Caco-2 (cell line): ENCODE measurements at regions not wholly inside any gene's neighbourhood (a gene's known extent, or its start where the extent isn't known, plus 50 kb on each side); places are given as distances from the start of the nearest gene placed in this dataset.

Experiments used
- BruUV-seq: library from RNA; stranded (reverse); fragments of 400-500 nt; replicated peaks from 2 replicates; lab custom pipeline; 2021; lab: Mats Ljungman, UMichigan
- CTCF ChIA-PET: fragments of 300-600 bp; sonication (Branson Sonifier 250); formaldehyde crosslinking; loops from one replicate; lab custom pipeline; 2022; ENCODE audit warnings: antibody characterized with exemption; lab: Charles Lee
- POLR2A ChIA-PET: fragments of 300-600 bp; sonication (Branson Sonifier 250); formaldehyde crosslinking; loops from one replicate; lab custom pipeline; 2022; ENCODE audit warnings: antibody characterized with exemption; lab: Charles Lee
- DNase-seq, 2 experiments: peaks; one replicate each; pipeline versions ENCODE4 v3.0.0 to v3.0.0-alpha.2; 2020 to 2022
- H3K27me3 ChIP-seq: replicated peaks from 2 replicates; pipeline ENCODE4 v1.6.0; 2011; ENCODE audit warnings: low read length; ENCODE audit not compliant: control insufficient read depth, insufficient read depth
- H3K36me3 ChIP-seq: 2 replicates; pipeline ENCODE4 v1.5.1; 2011; ENCODE audit warnings: low read length; ENCODE audit not compliant: control insufficient read depth, insufficient read depth
- H3K4me1 ChIP-seq: fragments of 250-450 bp; sonication (Bioruptor Pico); 2 replicates; pipeline ENCODE4 v1.5.1; 2020; ENCODE audit warnings: mild to moderate bottlenecking
- H3K4me3 ChIP-seq: 2 replicates; pipeline ENCODE4 v1.5.1; 2011; ENCODE audit warnings: low read depth, mild to moderate bottlenecking, control low read depth, low read length
- H3K9me3 ChIP-seq: fragments of 250-450 bp; sonication (Bioruptor Pico); 2 replicates; pipeline ENCODE4 v1.5.1; 2020; ENCODE audit warnings: mild to moderate bottlenecking, moderate library complexity
- H3K27ac Mint-ChIP-seq: one replicate; pipeline ENCODE4 v1.8.0; 2022; ENCODE audit warnings: mixed read lengths; ENCODE audit not compliant: unreplicated experiment
- H3K27me3 Mint-ChIP-seq: one replicate; pipeline ENCODE4 v1.8.0; 2022; ENCODE audit warnings: mixed read lengths; ENCODE audit not compliant: insufficient read depth, unreplicated experiment
- H3K36me3 Mint-ChIP-seq: one replicate; pipeline ENCODE4 v1.8.0; 2022; ENCODE audit warnings: mild to moderate bottlenecking, mixed read lengths; ENCODE audit not compliant: insufficient read depth, unreplicated experiment
- H3K4me1 Mint-ChIP-seq: one replicate; pipeline ENCODE4 v1.8.0; 2022; ENCODE audit warnings: low read depth, mixed read lengths; ENCODE audit not compliant: unreplicated experiment
- H3K4me3 Mint-ChIP-seq: one replicate; pipeline ENCODE4 v1.8.0; 2022; ENCODE audit warnings: mild to moderate bottlenecking, moderate library complexity, mixed read lengths; ENCODE audit not compliant: unreplicated experiment
- H3K9me3 Mint-ChIP-seq: one replicate; pipeline ENCODE4 v1.8.0; 2022; ENCODE audit warnings: mixed read lengths; ENCODE audit not compliant: unreplicated experiment
- CTCF ChIP-seq, 2 experiments: fragments of 200-600 bp in 1 of 2; IDR thresholded peaks; 1 replicate in 1 of 2; 2 replicates in 1 of 2; pipeline versions ENCODE4 v1.5.1 to v1.8.0; 2011 to 2022; ENCODE audit warnings: antibody characterized with exemption in 1 of 2, control low read depth in 1 of 2, inconsistent platforms in 1 of 2, low read depth in 1 of 2, low read length in 1 of 2, mild to moderate bottlenecking in 1 of 2, moderate library complexity in 1 of 2; ENCODE audit not compliant: insufficient read depth in 1 of 2, severe bottlenecking in 1 of 2, unreplicated experiment in 1 of 2
- intact Hi-C: fragments of 100-400 bp; cut with micrococcal nuclease; formaldehyde crosslinking; loops from one replicate; pipeline ENCODE4 v1.10.0; 2022; ENCODE audit not compliant: unreplicated experiment

- POLR2A ChIA-PET = no interaction called here
- Histone ChIP-seq H3K27me3 (no peaks in the 10 kb centered on the region), H3K4me3 (no peak overlapping the region), H3K36me3 (no peaks in the 10 kb centered on the region), H3K9me3 (no peaks in the 10 kb centered on the region), H3K4me1 (no peaks in the 10 kb centered on the region)
- Mint-ChIP-seq H3K4me3 (no peak overlapping the region), H3K9me3 (no peaks in the 10 kb centered on the region), H3K36me3 (no peaks in the 10 kb centered on the region), H3K27ac (no peak overlapping the region), H3K27me3 (peaks cover 25% of the 10 kb centered on the region), H3K4me1 (no peaks in the 10 kb centered on the region)
- CTCF ChIA-PET = no interaction called here
- intact Hi-C loops = no loop called here
- TF ChIP-seq CTCF (IDR thresholded peaks at IDR 0.05; ENCODE audit: insufficient read depth in 1 of 2, low read depth in 1 of 2, low read length in 1 of 2, severe bottlenecking in 1 of 2, unreplicated experiment in 1 of 2) = no peak
- no TSS peak for BruUV-seq
- no peak for DNase-seq
Measured at GRCh38 chr12:67056329-67056728, 212.8 kb upstream of the CAND1 start.

- Histone ChIP-seq H3K27me3 (no peaks in the 10 kb centered on the region), H3K9me3 (no peaks in the 10 kb centered on the region), H3K4me3 (no peak overlapping the region), H3K4me1 (no peaks in the 10 kb centered on the region), H3K36me3 (no peaks in the 10 kb centered on the region)
- CTCF ChIA-PET = no interaction called here
- no peak overlapping the region for H3K27ac Mint-ChIP-seq
- peaks cover 27% of the 10 kb centered on the region for H3K27me3 Mint-ChIP-seq
- H3K36me3 Mint-ChIP-seq = no peaks in the 10 kb centered on the region
- intact Hi-C loops = no loop called here
- POLR2A ChIA-PET = no interaction called here
- no peak overlapping the region for H3K4me3 Mint-ChIP-seq
- no peak for DNase-seq
- no peak for TF ChIP-seq CTCF (IDR thresholded peaks at IDR 0.05; ENCODE audit: insufficient read depth in 1 of 2, low read depth in 1 of 2, low read length in 1 of 2, severe bottlenecking in 1 of 2, unreplicated experiment in 1 of 2)
- no TSS peak for BruUV-seq
- H3K9me3 Mint-ChIP-seq = no peaks in the 10 kb centered on the region
- no peaks in the 10 kb centered on the region for H3K4me1 Mint-ChIP-seq
Measured at GRCh38 chr12:67057072-67057471, 212.1 kb upstream of the CAND1 start.

GRCh38 chr12:67062193-67062592, 207.0 kb upstream of the CAND1 start:
- Mint-ChIP-seq H3K36me3 (no peaks in the 10 kb centered on the region), H3K27ac (no peak overlapping the region), H3K4me1 (no peaks in the 10 kb centered on the region), H3K4me3 (no peak overlapping the region), H3K9me3 (no peaks in the 10 kb centered on the region), H3K27me3 (peaks cover 29% of the 10 kb centered on the region)
- Histone ChIP-seq H3K36me3 (no peaks in the 10 kb centered on the region), H3K9me3 (no peaks in the 10 kb centered on the region), H3K4me3 (no peak overlapping the region), H3K27me3 (no peaks in the 10 kb centered on the region), H3K4me1 (no peaks in the 10 kb centered on the region)
- BruUV-seq = no TSS peak
- DNase-seq = no peak
- intact Hi-C loops = no loop called here
- POLR2A ChIA-PET = no interaction called here
- no peak for TF ChIP-seq CTCF (IDR thresholded peaks at IDR 0.05; ENCODE audit: insufficient read depth in 1 of 2, low read depth in 1 of 2, low read length in 1 of 2, severe bottlenecking in 1 of 2, unreplicated experiment in 1 of 2)
- CTCF ChIA-PET = no interaction called here
